ENCODE measurements at regions not wholly inside any gene's neighbourhood (a gene's known extent, or its start where the extent isn't known, plus 50 kb on each side); places are given as distances from the start of the nearest gene placed in this dataset.

DNA sequence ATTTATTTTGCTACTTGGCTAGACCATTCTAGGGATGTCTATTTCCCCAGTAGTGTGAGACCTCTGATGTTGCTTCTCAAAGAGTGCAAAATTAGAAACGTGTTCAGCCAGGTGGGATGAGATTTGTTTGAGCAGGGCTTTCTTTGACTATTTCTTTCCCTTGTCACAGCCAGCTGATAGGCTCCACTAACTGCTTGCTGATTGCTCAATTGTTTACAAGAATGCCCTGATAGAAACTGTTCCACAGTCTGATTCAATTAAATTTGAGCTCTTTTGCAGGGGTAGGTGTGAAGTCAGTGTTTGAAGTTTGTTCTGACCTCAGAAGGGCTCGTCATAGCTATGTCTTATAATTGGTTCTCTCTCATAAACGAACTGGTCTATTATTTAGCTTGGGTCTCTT is 220.5 kb downstream of the FNDC1 start:
- TF ChIP-seq, protein P1, sequence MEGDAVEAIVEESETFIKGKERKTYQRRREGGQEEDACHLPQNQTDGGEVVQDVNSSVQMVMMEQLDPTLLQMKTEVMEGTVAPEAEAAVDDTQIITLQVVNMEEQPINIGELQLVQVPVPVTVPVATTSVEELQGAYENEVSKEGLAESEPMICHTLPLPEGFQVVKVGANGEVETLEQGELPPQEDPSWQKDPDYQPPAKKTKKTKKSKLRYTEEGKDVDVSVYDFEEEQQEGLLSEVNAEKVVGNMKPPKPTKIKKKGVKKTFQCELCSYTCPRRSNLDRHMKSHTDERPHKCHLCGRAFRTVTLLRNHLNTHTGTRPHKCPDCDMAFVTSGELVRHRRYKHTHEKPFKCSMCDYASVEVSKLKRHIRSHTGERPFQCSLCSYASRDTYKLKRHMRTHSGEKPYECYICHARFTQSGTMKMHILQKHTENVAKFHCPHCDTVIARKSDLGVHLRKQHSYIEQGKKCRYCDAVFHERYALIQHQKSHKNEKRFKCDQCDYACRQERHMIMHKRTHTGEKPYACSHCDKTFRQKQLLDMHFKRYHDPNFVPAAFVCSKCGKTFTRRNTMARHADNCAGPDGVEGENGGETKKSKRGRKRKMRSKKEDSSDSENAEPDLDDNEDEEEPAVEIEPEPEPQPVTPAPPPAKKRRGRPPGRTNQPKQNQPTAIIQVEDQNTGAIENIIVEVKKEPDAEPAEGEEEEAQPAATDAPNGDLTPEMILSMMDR (IDR thresholded peaks at IDR 0.05): no peak
- TF ChIP-seq POLR2A (IDR thresholded peaks at IDR 0.05): no peak
- no peak for TF ChIP-seq EP300 (IDR thresholded peaks at IDR 0.05)
- TF ChIP-seq POLR2AphosphoS5 (IDR thresholded peaks at IDR 0.05): no peak

Data from upper lobe of left lung (tissue), 4 donors.